Esophagus squamous epithelium (tissue), 4 donors: ENCODE measurements at regions not wholly inside any gene's neighbourhood (a gene's known extent, or its start where the extent isn't known, plus 50 kb on each side); places are given as distances from the start of the nearest gene placed in this dataset.

ENCODE experiments used
- CTCF ChIP-seq, 6 experiments: fragments of 450-650 bp in 4 of 6; fragments of 200-600 bp in 2 of 6; sonication (generic) in 2 of 6; IDR thresholded peaks; one replicate each; pipeline ENCODE4 v1.5.1; 2016 to 2019; ENCODE audit warnings: antibody characterized with exemption in 6 of 6, mild to moderate bottlenecking in 4 of 6, moderate library complexity in 4 of 6
- POLR2A ChIP-seq, 4 donors: fragments of 450-650 bp; IDR thresholded peaks; one replicate each; pipeline ENCODE4 v1.6.1; 2017; ENCODE audit warnings: antibody characterized with exemption in 4 of 4, mild to moderate bottlenecking in 4 of 4, moderate library complexity in 3 of 4

DNA sequence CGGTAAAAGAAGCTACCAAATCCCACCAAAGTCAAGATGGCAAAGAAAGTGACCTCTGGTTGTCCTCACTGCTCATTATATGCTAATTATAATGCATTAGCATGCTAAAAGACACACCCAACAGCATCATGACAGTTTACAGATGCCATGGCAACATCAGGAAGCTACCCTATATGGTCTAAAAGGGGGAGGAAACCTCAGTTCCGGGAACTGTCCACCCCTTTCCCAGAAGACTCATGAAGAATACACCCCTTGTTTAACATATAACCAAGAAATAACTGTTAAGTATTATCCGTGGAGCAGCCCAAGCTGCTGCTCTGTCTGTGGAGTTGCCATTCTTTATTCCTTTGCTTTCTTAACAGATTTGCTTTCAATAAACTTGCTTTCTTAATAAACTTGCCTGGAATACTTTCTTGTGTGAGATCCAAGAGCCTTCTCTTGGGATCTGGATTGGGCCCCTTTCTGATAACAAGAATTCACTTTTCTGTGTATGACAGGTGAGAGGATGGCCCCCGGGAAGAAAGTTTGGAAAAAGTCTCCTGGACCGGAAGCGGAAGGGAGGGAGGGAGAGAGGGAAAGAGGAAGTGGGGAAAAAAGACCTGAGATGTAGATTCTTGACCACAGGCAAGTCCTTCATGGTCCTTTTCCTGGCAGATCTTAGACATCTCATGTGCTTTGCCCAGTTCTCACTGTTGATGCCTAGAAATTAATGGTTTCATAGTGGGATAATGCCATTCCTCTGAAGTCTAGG is 146.7 kb upstream of the ID4 start:
- TF ChIP-seq CTCF (IDR thresholded peaks at IDR 0.05) (no peak), POLR2A (IDR thresholded peaks at IDR 0.05) (no peak)
